ENCODE measurements at regions not wholly inside any gene's neighbourhood (a gene's known extent, or its start where the extent isn't known, plus 50 kb on each side); places are given as distances from the start of the nearest gene placed in this dataset.

DNA sequence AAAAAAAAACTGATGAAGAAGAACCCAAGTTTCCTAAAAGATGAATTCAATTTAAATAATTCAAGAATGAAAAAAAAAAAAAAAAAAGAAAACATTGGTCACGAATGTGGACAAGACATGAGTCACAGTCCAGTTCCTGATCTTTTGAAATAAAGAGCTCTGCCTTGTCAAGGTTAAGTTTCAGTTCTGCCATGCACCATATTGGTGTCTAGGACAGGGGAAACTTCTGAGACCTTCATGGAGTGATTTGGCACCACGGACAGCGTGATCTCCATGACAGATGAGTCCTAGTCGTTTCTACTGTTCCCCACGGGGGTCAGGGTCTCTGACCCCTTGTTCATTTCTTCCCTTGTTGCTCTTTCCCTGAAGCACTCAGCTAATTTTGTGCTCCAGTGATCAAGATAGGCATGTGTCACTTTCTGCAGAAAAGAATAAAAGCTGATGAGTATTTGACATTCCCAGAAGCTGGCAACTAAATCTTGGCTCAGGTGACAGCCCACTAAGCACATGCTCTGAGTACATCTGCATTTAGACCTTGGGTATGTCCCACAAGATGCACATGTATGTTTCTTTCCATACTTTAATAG lies 1159.7 kb downstream of the BCL11B start:
- DNase-seq (ENCODE audit: low read depth in 2 of 2), result no peak

DNA sequence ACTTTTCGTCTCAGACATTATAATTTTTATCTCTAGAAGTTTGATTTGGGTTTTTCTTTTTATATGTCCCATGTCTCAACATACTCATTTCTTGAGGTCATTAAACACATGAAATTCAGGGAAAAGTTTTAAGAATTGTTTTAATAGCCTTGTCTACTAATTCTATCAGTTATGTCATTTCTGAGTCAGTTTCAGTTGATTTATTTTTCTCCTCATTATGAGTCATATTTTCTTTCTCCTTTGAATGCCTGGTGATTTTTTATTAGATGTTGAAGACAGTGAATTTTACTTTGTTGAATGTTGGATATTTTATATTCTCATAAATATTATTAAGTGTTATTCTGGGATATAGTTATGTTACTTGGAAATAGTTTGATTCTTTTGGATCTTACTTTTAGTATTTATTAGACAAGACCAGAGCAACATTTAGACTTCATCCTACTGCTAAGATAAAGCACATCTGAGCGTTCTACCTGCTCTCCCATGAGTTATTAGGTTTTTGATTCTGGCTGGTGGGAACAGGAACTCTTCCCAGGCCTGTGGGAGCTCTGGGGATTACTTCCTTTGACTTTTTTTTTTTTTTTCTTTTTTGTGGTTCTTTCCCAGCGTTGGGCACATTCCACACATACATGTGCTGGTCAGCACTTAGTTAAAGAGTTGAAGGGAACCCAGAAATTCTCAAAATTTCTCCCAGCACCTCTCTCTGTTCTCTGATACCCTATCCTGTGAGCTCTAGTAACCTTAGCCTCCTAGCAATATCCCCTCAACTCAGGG lies 1157.7 kb downstream of the BCL11B start:
- DNase-seq (ENCODE audit: low read depth in 2 of 2), result no peak

DNA sequence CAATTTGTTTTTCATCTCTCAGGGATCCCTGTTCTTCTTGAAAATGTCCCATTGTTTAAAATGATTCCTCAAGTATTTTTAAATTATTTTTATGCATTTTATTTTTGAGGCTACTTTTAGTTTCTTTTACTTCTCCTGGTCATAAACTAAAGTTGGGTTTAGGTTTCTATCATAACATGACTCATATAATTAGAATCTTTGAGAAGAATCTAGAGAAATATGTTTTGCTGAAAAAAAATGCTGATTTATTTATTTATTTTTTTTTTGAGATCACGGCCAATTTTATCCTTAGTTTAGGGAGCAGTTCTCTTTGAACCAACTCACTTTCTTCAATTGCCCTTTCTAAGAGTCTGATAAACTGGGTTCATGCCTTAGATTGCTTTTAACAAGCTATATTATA lies 1157.1 kb downstream of the BCL11B start:
- no peak for DNase-seq (ENCODE audit: low read depth in 2 of 2)

DNA sequence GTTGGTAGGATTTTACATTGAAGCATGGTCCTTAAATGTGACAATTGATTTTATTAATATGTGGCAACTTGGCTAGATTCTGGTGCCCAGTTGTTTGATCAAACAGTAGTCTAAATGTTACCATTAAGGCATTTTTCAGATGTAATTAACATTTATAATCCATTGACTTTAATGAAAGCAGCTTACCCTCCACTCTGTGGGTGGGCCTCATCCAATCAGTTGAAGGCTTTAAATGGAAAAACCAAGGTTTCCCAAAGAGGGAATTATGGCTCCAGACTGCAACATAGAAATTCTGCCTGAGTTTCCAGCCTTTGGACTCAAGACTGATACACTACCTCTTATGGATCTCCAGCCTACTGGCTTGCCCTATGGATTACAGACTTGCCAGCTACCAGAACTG lies 1153.2 kb downstream of the BCL11B start:
- DNase-seq (ENCODE audit: low read depth in 2 of 2), result no peak

DNA sequence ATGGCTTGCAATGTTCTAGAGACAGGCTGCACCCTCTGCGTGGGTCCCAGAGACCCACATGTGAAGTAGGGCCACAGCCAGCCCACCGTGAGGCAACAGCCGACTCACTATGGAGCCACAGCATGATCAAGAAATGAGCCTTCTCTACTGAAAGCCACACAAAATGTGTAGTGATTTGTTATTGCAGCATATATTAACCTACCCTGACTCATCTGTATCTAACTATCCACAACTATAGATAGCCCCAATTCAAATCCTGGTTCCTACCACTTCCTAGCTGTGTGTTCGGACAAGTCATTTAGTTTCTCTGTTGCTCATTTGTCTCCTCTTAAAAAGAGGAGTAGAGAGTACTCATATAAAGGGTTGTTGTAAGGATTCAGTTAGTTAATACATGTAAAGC lies 1152.3 kb downstream of the BCL11B start:
- no peak for DNase-seq (ENCODE audit: low read depth in 2 of 2)

DNA sequence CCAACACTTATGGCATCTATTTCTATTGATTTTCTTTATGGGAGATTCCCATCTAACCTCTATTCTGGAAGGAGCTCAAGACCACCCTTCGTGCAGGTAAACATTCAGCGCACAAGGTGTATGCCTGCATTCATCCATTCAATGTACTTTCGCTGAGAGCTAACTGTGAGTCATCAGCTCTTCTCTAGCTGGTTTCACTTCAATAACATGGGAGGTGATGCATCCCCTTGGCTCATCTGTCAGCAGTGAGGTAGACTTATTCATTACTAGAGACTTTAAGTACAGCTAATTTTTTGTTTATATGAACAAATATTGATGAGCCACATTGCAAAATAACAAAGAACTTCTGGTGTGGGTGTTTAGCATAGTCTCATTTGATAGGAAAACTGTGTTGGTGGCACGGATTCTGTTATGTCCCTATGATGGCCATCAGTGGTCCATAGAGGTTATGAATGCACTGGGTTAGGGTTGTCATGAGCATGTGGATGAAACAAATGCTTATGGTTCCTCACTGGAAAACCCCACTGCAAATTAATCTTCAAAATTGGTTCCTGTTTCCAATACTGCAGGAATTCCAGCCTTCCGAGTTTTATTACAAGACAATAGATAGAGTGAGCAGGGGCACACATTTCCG lies 1151.0 kb downstream of the BCL11B start:
- no peak for DNase-seq (ENCODE audit: low read depth in 2 of 2)

DNA sequence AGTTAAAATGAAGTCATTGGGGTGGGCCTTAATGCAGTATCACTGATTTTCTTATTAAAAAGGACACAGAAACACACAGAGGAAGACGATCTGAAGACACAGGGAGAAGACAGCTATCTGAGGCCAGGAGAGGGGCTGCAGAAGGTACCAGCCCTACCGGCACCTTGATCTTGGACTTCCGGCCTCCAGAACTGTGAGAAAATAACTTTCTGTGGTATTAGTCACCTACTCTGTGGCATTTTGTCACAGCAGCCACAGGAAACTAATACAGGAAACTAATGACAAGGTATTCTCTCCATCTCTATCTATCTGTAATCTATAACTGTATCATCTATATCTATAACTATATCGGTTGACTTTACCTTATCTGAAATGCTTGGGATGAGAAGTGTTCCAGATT lies 1149.5 kb downstream of the BCL11B start:
- DNase-seq (ENCODE audit: low read depth in 2 of 2), result no peak

DNA sequence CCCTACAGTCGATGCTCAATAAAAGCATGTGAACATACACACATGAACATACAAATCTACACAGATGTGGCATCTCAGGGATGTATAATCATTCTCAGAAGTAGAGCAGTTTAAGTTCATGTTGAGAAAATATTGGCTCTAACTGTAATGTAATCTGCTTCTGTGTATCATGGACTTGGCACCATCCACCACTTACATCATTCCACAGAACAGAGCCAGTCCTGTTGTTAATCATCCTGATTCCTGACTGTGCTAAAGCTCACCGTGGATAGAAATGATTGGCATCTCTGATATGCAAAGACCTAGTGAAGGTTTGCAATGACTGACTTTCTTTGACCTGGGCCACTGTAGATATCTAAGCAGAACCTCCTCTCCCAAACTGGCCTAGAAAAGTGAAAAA lies 1141.3 kb downstream of the BCL11B start:
- DNase-seq (ENCODE audit: low read depth in 2 of 2), result no peak

DNA sequence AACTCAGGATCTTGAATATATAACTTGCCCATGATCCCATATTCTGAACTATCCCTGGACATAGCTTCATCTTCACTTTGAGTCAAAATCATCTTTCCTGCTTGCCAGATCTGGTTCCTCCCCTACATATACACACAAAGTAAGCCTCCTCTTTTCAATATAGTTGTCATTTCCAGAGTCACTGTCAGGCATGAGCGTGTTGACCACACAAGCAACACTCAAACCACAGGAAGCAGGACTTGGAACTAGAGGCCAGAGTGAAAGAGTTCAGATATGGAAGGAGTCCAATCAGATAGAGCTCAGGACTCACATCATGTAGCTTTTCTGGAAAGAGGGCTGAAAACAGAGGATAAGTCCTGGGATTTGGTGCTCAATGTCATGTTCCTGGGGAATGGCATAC lies 1140.6 kb downstream of the BCL11B start:
- no peak for DNase-seq (ENCODE audit: low read depth in 2 of 2)

DNA sequence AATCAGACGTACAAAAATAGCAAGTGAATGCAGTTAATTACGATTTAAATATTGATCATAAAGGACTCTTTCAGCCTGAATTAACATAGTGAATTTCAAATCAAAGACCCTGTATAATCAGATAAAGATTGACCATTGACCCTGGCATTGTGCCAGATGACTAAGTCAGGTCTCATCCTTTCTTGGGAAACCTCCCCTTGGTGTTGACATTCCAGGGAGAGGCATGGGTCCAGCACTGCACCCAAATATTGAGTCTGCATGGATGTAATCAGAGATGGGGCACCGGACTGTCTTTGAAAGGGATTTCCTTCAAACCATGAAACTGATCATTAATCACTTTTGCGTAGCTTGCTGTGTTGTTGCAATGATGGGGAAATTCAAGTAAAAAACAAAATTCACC lies 1138.2 kb downstream of the BCL11B start:
- DNase-seq (ENCODE audit: low read depth in 2 of 2), result no peak

DNA sequence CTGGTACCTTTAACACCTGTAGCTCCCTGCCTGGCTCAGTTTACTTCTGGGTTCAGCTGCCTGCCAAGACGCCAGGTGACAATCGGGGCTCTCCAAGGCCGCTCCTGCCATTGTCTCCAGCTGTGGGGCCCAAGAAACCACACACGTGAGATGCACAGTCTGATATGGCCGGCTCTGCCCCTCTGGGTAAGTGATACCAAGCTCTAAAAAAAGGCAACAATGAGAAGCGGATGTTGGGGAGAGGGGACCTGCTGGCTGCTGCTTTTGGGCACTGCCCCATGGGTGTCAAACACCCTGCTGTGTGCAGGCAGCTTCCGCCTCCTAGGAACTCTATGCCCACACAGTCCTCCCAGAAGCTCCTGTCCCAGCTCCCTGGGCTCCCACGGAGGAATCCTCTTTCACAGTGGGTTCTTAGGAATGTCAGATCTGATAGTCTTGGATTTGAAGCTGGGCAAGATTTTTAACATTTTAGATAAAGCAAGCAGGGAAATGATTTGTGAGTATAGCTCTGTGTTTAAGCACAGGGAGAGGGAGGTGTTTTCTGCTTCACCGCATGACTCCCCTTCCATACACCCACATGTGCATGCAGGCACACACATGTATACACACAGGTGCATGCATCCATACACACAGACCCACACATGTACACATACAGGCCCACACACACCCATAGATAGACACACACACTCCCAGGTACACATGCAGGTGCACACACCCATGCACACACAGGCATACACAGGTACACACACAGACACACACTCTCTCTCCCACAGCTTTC lies 1135.8 kb downstream of the BCL11B start:
- no peak for DNase-seq (ENCODE audit: low read depth in 2 of 2)

DNA sequence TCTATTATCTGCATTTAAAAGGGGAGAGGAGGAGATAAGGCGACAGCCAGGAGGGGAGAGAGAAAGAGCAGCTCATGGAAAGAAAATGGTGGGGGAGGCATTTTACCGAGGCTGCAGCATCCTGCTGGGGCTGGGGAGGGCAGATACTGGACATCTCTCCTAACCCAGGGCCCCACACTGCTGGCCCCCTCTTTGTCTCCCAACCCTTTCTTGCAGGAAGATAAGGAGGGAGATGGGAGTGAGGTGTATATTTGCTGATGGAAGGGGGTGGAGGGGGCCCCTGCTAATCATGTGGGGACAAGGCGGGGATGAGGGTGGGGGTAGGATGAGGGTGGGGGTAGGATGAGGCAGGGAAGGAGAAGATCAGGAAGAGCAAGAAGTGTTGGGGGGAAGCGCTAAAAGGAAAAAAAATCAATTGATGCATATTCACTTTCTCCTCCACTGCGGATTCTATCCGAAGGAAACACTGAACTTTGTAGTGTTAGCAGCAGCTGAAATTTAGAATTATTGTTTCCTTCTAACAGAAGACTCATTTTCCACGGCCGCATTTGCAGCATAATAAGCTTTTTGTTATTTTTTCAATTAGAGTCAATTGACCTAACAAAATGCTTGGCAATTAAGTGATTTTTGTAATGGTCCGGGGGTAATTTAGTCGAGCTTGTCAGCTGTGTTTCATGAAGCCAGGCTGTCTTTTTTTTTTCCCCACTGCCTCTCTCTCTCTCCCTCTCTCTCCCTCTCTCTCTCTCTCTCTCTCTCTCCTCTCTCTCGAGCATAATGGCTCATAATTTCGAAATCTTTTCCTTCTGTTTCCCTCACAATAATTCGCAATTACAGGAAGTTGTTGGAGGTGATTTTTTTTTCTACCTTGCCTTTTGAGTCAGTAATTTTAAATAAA lies 1134.6 kb downstream of the BCL11B start:
- DNase-seq (ENCODE audit: low read depth in 2 of 2), result no peak

DNA sequence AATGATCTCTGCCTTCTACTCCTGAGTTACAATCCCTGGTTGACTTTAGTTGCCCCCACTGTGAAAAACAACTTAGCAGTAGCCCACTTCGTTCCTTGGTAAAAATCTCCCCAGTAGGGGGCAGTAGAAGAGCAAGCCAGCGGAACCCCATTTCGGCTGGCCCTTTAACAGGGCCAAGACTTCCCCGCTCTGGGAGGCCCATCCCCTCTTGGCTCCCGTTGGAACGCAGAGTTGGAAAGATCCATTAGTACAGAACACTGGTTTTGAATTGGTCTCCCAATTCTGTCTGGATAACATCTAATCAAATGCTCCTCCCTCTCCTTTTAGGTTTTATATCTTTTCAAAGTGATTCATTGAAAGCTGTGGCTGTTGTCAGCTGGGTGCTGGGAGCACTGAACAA lies 1133.3 kb downstream of the BCL11B start:
- DNase-seq (ENCODE audit: low read depth in 2 of 2), result peak; percentile 36 to 44

DNA sequence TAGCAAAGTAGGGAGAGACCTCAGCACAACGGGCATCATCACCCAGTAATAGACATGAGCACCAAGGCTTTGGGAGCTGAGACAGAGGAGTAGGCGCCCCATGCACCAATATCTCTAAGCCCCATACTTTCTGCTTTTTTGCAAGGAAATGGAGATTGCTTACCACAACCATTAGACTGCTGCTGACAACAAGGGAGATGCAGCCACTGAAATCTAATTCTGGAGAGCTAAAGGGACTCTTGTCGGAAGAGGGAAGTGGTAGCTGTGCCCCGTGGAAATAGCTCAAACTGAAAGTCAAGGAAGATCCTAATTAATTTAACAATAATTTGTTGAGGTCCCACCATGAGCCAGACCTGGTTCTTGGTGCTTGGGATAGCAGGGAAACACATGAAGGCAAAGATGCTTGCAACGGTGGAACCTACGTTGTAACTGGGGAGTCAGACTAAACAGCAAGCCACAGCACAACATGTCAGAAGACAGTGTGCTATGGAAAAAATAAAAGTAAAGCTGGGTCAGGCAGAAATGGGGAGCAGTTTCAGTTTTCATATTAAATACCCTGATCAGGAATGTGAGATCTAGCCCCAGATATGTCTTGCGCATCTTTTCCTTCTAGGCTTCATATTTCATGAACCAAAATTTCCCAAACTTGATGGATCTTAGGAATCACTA lies 1131.0 kb downstream of the BCL11B start:
- no peak for DNase-seq (ENCODE audit: low read depth in 2 of 2)

DNA sequence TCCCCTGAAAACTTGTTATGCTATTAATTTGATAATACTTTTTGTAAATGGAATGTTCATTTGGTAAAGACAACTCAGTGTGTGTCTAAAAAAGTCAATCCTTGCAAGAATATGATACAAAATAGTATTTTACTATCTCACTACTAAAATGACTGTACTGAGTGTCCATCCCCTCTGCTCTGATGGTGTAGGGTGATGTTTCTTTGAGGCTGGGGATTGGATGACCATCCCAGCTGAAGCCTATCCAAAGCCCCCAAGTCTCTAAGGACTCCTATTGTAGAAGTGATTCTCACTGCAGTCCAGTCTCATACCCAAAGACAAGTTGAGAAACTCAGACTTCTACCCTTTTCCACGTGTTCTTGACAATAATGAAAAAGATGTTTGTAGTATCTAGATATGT lies 1128.4 kb downstream of the BCL11B start:
- no peak for DNase-seq (ENCODE audit: low read depth in 2 of 2)

DNA sequence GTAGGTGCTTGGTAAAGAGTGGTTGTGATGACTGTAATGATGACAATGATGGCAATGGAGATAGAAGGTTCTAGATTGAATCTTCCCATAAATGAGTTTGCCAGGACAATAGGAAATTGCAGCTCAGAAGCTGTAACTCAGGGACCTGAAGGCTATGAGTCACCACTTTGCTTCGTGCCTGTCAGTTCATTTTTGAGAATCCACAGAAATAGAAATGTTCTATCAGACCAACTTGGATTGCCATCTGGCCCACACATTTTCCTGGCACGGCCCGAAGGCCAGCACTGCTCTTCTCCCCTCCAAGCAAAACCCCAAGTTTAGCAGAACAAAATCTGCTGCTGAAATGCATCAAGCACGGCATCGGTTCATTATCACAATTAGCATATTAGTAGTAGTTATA lies 1127.0 kb downstream of the BCL11B start:
- no peak for DNase-seq (ENCODE audit: low read depth in 2 of 2)

DNA sequence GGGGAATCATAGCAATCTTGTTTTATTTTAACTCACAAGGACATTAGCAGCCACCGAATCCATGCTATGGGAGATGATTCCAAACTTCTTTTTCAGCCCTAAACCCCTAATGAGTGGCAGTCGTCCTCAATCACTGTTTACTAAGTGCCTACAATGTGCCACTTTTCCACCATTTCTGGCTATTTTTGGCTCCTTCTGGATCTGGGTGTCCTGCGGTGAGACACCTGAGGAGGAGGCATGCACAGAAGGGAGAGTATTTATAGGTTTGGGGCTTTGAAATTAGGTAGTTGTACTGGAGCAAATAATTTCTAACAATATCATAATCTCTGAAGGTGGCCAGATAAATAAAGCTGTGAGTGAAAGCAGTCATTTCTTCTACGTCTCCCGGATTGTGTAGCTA lies 1125.6 kb downstream of the BCL11B start:
- no peak for DNase-seq (ENCODE audit: low read depth in 2 of 2)

DNA sequence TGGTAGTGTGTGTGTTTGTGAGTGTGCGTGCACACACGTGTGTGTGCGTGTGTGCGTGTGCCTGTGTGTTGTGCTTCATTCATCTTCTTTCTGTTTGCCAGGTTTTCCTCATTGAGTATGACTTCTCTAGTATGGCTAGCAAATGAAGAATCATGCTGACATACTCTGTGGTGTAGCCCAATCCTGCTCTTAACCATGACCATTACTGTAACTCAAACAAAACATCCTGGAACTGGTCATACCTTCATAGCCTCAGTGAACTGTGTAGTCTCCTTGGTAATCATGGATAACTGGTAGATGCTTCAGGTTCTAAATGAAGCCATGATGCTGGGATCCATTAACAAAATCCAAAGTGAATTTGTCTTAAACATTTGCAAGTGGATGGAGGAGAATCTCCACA lies 1117.7 kb downstream of the BCL11B start:
- DNase-seq (ENCODE audit: low read depth in 2 of 2), result no peak

DNA sequence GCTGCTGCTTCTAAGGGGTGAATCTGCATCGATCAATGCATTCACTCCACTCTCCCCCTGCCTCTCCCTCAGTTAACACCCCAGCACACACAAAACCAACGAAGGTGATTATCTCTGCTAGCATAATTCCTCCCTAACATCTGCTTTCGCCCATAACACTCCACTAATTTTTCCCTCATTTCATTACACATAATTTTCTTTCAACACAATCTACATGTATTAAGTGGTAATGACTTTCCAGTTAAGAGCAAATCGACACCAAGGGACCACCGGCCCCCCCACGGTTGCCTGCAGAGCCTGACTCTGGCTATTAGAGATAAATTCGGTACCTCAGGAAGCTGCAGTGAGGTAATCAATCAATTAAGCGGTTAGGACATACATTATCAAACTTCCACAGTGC lies 1115.6 kb downstream of the BCL11B start:
- DNase-seq (ENCODE audit: low read depth in 2 of 2), result no peak

DNA sequence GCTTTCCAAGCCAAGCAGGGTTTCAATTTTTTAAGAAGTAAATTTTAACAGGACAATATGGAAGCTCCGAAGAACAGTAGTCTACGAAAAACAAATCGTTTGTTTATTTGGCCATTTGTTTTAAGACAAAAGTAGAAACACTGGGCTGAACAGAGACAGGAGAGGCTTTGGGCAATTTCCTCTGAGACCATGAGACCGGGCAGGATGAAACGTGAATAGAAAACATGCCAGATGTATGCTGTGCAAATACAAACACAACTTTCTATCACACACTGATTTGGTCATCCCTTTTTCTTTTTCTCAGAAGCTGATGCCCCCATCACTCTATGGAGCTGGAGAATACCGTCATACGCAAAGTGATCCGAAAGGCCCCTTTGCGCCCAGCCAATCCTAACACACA lies 1111.1 kb downstream of the BCL11B start:
- DNase-seq (ENCODE audit: low read depth in 2 of 2), result no peak

DNA sequence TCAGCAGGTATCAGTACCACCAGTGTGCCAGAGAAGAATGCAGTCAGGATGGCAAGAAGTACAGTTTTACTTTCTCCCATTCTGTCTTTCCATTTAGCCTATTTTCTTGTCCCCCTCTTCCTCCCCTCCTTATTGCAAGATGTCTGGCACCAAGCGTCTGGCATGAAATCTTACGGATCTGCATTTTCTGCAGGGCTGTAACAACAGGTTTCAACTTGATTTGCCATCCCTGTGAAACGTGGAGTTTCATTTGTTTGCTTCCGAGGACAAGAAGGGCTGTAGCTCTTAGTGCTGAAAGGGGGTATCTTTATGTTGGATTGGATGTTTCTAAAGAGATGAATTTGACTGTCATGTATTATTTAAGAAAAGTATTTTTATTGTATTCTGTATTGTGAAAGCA lies 1110.6 kb downstream of the BCL11B start:
- DNase-seq (ENCODE audit: low read depth in 2 of 2), result no peak
